Fibroblast of the aortic adventitia (primary cell): ENCODE measurements at regions not wholly inside any gene's neighbourhood (a gene's known extent, or its start where the extent isn't known, plus 50 kb on each side); places are given as distances from the start of the nearest gene placed in this dataset.

Source experiments
- DNase-seq: peaks from one replicate; pipeline ENCODE4 v3.0.0-alpha.2; 2010; ENCODE audit warnings: low read depth
- H3K4me3 ChIP-seq: 2 replicates; pipeline ENCODE4 v1.5.1; 2011; ENCODE audit warnings: low read depth, mild to moderate bottlenecking, control low read depth, low read length, moderate library complexity
- TF ChIP-seq, protein P1 (sequence below): IDR thresholded peaks from 2 replicates; pipeline ENCODE4 v1.5.1; 2011; ENCODE audit warnings: mild to moderate bottlenecking, low read length, control low read depth, inconsistent platforms; ENCODE audit not compliant: insufficient read depth

DNA sequence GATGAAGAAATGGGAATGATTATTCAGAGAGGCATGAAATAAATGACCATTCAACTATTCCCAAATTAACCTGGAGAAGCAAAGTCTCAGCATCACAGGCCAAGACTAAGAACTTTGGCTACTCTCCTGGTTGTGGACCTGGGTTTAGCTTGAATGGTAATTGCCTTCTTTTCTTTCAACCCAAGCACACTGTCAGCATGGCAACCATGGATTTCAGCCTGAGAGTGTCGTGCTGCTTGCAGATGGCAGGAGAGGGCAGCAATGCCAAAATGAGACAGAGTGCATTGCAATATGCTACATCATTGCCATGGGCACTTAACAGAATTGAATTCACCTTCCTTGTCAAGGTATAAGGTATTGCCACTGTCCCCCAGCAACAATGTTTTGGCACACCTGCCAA, 767.2 kb downstream of the REEP3 start:
- no peak for DNase-seq
- H3K4me3 ChIP-seq, result no peak overlapping the region
- TF ChIP-seq, protein P1, sequence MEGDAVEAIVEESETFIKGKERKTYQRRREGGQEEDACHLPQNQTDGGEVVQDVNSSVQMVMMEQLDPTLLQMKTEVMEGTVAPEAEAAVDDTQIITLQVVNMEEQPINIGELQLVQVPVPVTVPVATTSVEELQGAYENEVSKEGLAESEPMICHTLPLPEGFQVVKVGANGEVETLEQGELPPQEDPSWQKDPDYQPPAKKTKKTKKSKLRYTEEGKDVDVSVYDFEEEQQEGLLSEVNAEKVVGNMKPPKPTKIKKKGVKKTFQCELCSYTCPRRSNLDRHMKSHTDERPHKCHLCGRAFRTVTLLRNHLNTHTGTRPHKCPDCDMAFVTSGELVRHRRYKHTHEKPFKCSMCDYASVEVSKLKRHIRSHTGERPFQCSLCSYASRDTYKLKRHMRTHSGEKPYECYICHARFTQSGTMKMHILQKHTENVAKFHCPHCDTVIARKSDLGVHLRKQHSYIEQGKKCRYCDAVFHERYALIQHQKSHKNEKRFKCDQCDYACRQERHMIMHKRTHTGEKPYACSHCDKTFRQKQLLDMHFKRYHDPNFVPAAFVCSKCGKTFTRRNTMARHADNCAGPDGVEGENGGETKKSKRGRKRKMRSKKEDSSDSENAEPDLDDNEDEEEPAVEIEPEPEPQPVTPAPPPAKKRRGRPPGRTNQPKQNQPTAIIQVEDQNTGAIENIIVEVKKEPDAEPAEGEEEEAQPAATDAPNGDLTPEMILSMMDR, result no peak

DNA sequence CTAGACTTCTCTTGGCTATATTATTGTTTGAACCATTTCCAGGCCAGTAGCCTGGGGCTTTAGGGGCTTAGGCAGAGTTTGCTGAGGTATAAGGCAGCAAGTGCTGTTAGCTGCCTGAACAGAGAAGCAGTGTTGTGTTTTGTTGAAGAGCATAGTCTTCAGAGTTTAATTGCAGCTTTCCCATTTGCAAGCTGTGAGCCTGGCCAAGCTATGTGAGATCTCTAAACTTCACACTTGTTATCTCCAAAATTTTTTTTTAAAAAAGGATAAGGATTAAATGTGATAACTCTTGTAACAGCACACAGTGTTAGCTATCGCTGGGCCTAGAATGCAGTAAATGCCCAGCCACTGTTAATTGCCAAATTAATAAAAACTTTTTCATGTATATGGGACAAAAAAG, 782.4 kb downstream of the REEP3 start:
- DNase-seq, result no peak
- TF ChIP-seq, protein P1, result no peak
- H3K4me3 ChIP-seq, result no peak overlapping the region

DNA sequence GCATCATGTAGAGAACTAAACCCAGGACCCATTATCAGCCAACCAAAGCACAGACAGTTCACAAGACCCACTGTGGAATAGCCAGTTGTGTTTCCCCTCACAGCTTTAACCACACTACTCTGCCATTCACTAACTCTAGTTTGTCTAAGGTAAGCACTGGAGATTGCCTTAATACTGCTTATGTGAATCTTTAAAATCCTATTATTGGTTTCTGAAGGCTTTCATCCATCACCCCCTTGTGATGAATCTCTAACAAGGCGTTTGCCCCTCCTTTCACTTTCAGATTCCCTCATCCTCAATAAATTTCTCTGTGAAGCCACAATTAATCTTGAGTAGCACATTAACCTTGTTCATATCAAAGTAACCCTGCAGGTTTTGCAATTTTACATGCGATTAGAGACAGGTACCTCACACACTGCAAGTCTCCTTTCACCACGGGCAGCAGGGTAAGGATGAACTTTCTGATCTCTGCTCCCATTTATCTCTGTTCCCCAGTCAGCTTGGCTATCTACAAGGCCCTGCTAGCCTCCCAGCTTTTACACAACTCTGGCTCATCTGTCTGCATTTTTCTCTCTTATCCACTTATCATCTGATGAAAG, 785.6 kb downstream of the REEP3 start:
- TF ChIP-seq, protein P1, result no peak
- no peak overlapping the region for H3K4me3 ChIP-seq
- no peak for DNase-seq

DNA sequence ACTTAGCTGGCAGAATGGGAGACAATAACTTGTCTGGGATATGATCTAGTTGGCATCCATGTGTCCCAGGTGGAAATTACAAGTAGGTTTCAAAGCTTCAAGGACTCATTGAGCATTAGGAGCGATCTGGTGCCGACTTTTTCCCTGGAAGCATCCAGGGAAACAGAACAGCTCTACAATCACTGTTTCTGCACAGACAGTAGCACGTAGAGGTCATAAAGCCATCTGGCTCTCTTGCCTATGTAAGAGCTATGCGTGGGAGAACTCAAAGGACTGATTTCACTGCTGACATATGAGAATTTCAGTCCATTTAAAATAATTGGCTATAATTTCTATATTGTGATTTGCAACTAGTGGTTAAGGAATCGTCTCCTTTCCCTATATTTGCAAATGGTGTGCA, 791.7 kb downstream of the REEP3 start:
- no peak overlapping the region for H3K4me3 ChIP-seq
- TF ChIP-seq, protein P1, result no peak
- no peak for DNase-seq

DNA sequence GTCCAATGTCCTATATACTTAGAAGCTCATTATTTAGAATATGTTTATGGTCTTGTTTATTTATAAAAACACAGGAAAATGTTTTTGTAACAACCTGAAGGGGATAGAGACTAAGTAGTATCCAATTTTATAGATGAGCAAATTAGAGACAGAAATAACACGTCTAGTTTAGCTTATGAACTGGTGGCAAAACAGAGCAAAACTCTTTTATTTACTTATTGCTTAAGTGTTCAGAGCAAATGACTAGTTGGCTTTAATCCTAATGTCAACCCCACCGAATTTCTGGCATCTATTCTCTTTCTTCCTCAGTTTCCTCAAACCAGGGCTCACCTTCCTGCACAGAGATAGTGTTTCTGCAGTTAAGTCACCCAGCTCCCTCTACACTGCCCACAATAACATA, 792.8 kb downstream of the REEP3 start:
- TF ChIP-seq, protein P1, result no peak
- H3K4me3 ChIP-seq, result no peak overlapping the region
- DNase-seq, result no peak

DNA sequence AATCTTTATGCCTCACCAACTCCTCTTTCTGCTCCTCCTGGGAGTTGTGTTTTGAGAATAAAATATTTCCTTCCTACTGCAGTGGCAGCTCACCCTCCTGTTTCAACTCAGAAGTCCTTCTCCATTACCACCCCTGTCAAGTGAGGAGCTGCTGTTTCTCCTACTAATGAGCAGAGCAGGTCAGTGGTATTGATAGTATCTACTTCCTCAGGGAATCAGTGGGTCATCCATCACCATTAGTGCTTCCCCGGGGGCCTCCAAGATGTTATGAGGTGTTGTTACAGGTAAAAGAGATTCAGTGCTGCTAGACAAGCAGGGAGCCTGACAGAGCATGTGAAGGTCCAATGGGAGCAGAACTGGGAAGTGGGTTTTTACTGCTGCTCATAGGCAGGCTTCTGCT, 795.2 kb downstream of the REEP3 start:
- TF ChIP-seq, protein P1, result no peak
- H3K4me3 ChIP-seq, result no peak overlapping the region
- DNase-seq, result no peak

DNA sequence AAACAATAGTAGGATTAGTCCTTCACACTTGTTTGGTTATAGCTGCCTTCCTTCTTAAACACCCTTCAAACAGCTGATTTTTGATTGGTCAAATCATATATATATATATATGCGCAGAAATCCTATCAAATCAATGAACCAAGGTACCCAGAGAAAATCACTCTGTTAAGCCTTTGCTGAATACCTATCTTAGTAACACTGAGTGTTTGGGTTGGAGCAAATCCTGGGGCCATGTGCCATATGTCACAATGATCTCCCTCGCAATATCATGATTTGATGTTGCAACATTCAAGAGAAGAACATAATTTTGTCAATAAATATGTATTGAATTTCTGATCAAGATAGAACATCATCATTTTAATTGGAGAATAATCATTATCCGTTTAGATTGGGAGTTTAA, 795.6 kb downstream of the REEP3 start:
- TF ChIP-seq, protein P1, result no peak
- no peak overlapping the region for H3K4me3 ChIP-seq
- no peak for DNase-seq
